ENCODE measurements at regions not wholly inside any gene's neighbourhood (a gene's known extent, or its start where the extent isn't known, plus 50 kb on each side); places are given as distances from the start of the nearest gene placed in this dataset.

GRCh38 chr10:10844251-10844650, 173.4 kb upstream of the CELF2 start:
- no peak for TF ChIP-seq CTCF (IDR thresholded peaks at IDR 0.05)
- TF ChIP-seq POLR2A (IDR thresholded peaks at IDR 0.05): no peak

Measured in thyroid gland (tissue), 4 donors.